Gastrocnemius medialis (tissue), 4 donors: ENCODE measurements at regions not wholly inside any gene's neighbourhood (a gene's known extent, or its start where the extent isn't known, plus 50 kb on each side); places are given as distances from the start of the nearest gene placed in this dataset.

Experiments
- ATAC-seq, 2 donors: fragments of 150-250 bp; one replicate each; pipeline ENCODE4 v1.9.1; 2016
- DNase-seq, 2 donors: peaks; one replicate each; pipeline ENCODE4 v3.0.0-alpha.2; 2019
- H3K27ac ChIP-seq, 4 donors: fragments of 200-600 bp; sonication (generic); 1 replicate in 1 of 4; 2 replicates in 3 of 4; pipeline ENCODE4 v1.5.1; 2016 to 2018; ENCODE audit warnings: mild to moderate bottlenecking in 2 of 4, moderate library complexity in 1 of 4
- H3K27me3 ChIP-seq, 3 donors: fragments of 200-600 bp; sonication (generic) in 2 of 3; 1 replicate in 1 of 3; 2 replicates in 2 of 3; pipeline versions ENCODE4 v1.5.1 to v1.6.0; 2016 to 2019; ENCODE audit warnings: mild to moderate bottlenecking in 1 of 3, moderate library complexity in 1 of 3
- H3K36me3 ChIP-seq, 2 donors: fragments of 200-600 bp; sonication (generic) in 1 of 2; one replicate each; pipeline ENCODE4 v1.5.1; 2017 to 2018
- H3K4me1 ChIP-seq, 2 donors: fragments of 200-600 bp; sonication (generic) in 1 of 2; one replicate each; pipeline ENCODE4 v1.5.1; 2016 to 2017; ENCODE audit warnings: mild to moderate bottlenecking in 2 of 2
- H3K4me3 ChIP-seq, 4 donors: fragments of 200-600 bp; sonication (generic) in 3 of 4; 1 replicate in 1 of 4; 2 replicates in 3 of 4; pipeline ENCODE4 v1.5.1; 2016 to 2019; ENCODE audit warnings: mild to moderate bottlenecking in 2 of 4
- H3K9me3 ChIP-seq, 3 donors: fragments of 200-600 bp; sonication (generic) in 2 of 3; 1 replicate in 1 of 3; 2 replicates in 2 of 3; pipeline ENCODE4 v1.5.1; 2016 to 2019
- CTCF ChIP-seq, 5 experiments: fragments of 450-650 bp in 3 of 5; fragments of 200-600 bp in 2 of 5; sonication (generic) in 2 of 5; IDR thresholded peaks in 4 of 5; conservative IDR thresholded peaks in 1 of 5; 1 replicate in 4 of 5; 2 replicates in 1 of 5; pipeline ENCODE4 v1.5.1; 2016 to 2019; ENCODE audit warnings: antibody characterized with exemption in 5 of 5, mild to moderate bottlenecking in 3 of 5, moderate library complexity in 3 of 5
- POLR2A ChIP-seq, 2 donors: fragments of 450-650 bp; IDR thresholded peaks; one replicate each; pipeline ENCODE4 v1.6.1; 2017; ENCODE audit warnings: antibody characterized with exemption in 2 of 2, mild to moderate bottlenecking in 2 of 2, moderate library complexity in 2 of 2
- in situ Hi-C, 4 donors: fragments of 200-750 bp; cut with MboI; loops; one replicate each; pipeline versions ENCODE4 v1.15.0 to v1.8.0; 2017; ENCODE audit warnings: low sequenced_read_pairs in 4 of 4
- intact Hi-C: fragments of 100-400 bp; cut with DNase I; formaldehyde crosslinking; loops from one replicate; pipeline ENCODE4 v1.15.1; 2023; ENCODE audit warnings: low total_unique reads

DNA sequence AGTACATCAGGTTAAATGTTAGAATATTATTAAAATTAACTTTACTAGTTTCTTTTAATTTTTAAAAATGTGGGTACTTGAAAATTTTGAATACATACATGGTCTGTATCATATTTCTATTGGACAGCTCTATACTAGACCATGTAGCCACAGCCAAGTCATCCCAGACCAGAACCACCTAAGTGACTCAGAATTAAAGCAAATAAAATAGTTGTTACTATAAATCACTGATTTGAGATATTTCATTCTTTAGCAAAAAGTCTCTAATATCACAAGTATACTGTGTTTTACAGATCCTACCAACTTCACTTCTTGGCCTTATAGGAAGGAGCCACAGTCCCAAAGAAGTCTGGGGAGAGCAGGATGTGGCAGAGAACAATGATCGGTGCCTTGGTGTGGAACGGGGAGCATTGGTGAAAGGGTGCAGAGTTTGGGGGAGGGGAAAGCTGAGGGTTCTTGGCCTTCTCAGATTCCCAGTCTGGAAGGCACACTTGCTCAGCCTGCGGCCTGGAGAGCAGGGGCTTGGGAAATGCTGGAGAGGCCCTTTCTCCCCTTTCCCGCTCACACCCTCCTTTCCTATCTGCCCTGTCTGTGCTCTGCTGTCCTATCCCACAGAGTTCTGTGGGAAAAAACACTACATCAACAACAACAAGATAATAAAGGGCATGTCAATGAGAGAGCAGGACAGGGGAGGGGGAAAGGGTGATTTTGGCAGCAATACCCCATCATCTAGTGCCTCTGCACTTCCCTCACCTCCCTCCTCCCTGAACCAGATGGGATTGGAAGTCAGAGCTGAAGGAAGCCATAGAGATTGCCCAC, 122.1 kb downstream of the NGF start:
- DNase-seq (no peak), ATAC-seq (no peak)
- intact Hi-C loops, result no loop called here
- no peak for TF ChIP-seq POLR2A (IDR thresholded peaks at IDR 0.05)
- no peak for TF ChIP-seq CTCF (IDR thresholded peaks at IDR 0.05 in 4 of 5, conservative IDR thresholded peaks at IDR 0.05 in 1 of 5)
- in situ Hi-C loops, result no loop called here
- H3K4me1 ChIP-seq, result no peaks in the 10 kb centered on the region
- H3K36me3 ChIP-seq, result no peaks in the 10 kb centered on the region
- H3K27ac ChIP-seq, result no peak overlapping the region
- no peaks in the 10 kb centered on the region for H3K27me3 ChIP-seq
- H3K4me3 ChIP-seq, result no peak overlapping the region
- H3K9me3 ChIP-seq, result no peaks in the 10 kb centered on the region

- intact Hi-C loops (no loop called here), in situ Hi-C loops (no loop called here)
- Histone ChIP-seq H3K4me1 (no peaks in the 10 kb centered on the region), H3K36me3 (no peaks in the 10 kb centered on the region), H3K4me3 (no peak overlapping the region), H3K27me3 (no peaks in the 10 kb centered on the region), H3K27ac (no peak overlapping the region), H3K9me3 (no peaks in the 10 kb centered on the region)
- DNase-seq (no peak), ATAC-seq (no peak)
- TF ChIP-seq CTCF (IDR thresholded peaks at IDR 0.05 in 4 of 5, conservative IDR thresholded peaks at IDR 0.05 in 1 of 5) (no peak), POLR2A (IDR thresholded peaks at IDR 0.05) (no peak)
Measured at GRCh38 chr1:115215110-115215509, 122.9 kb downstream of the NGF start.

GRCh38 chr1:115214098-115214497, 124.0 kb downstream of the NGF start:
- DNase-seq (no peak), ATAC-seq (no peak)
- no peaks in the 10 kb centered on the region for H3K27me3 ChIP-seq
- no peaks in the 10 kb centered on the region for H3K9me3 ChIP-seq
- in situ Hi-C loops (no loop called here), intact Hi-C loops (no loop called here)
- H3K4me1 ChIP-seq, result no peaks in the 10 kb centered on the region
- H3K4me3 ChIP-seq, result no peak overlapping the region
- H3K36me3 ChIP-seq, result no peaks in the 10 kb centered on the region
- H3K27ac ChIP-seq, result no peak overlapping the region
- no peak for TF ChIP-seq POLR2A (IDR thresholded peaks at IDR 0.05)
- no peak for TF ChIP-seq CTCF (IDR thresholded peaks at IDR 0.05 in 4 of 5, conservative IDR thresholded peaks at IDR 0.05 in 1 of 5)

DNA sequence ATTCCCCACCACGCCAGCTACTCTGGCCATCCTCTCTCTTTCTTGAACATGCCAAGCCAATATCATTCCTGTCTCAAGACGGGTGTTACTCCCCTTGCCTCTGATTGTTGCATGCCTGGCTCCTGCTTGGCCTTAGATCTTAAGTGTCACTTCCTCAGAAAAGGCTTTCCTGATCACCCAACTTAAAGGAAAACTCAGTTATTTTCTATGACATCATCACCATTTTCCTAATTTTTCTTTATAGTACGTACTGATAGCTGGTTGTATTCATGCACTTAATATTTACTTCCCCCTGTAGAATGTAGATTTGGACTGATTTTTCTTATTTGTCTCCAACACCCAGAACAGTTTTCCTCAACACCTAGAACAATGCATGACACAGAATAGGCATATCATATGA, 123.8 kb upstream of the TSPAN2 start:
- no peak for DNase-seq
- in situ Hi-C loops (no loop called here), intact Hi-C loops (no loop called here)
- Histone ChIP-seq H3K36me3 (no peaks in the 10 kb centered on the region), H3K4me3 (no peak overlapping the region), H3K9me3 (no peaks in the 10 kb centered on the region), H3K27ac (no peak overlapping the region), H3K4me1 (no peaks in the 10 kb centered on the region), H3K27me3 (no peaks in the 10 kb centered on the region)
- ATAC-seq, result no peak
- no peak for TF ChIP-seq POLR2A (IDR thresholded peaks at IDR 0.05)
- TF ChIP-seq CTCF (IDR thresholded peaks at IDR 0.05 in 4 of 5, conservative IDR thresholded peaks at IDR 0.05 in 1 of 5), result no peak
